Right cardiac atrium (tissue), 5 donors: ENCODE measurements at regions not wholly inside any gene's neighbourhood (a gene's known extent, or its start where the extent isn't known, plus 50 kb on each side); places are given as distances from the start of the nearest gene placed in this dataset.

Experiments used
- ATAC-seq, 2 donors: fragments of 200-7000 bp; cut with Tn5 transposase; one replicate each; pipeline versions ENCODE4 v1.8.0 to v1.9.1; 2020; ENCODE audit warnings: moderate library complexity in 2 of 2, mild to moderate bottlenecking in 1 of 2
- DNase-seq, 3 donors: peaks; one replicate each; pipeline ENCODE4 v3.0.0-alpha.2; 2020
- H3K27ac ChIP-seq: one replicate; pipeline ENCODE4 v1.5.1; 2013; ENCODE audit warnings: mild to moderate bottlenecking, low read length, control low read depth, moderate library complexity
- H3K27me3 ChIP-seq: one replicate; pipeline ENCODE4 v1.6.1; 2013; ENCODE audit not compliant: control insufficient read depth, insufficient read depth
- H3K4me1 ChIP-seq: one replicate; pipeline ENCODE4 v1.6.1; 2013; ENCODE audit warnings: low read length; ENCODE audit not compliant: control insufficient read depth, insufficient read depth
- H3K4me3 ChIP-seq: one replicate; pipeline ENCODE4 v1.5.1; 2013; ENCODE audit warnings: low read length, control low read depth
- H3K9me3 ChIP-seq: one replicate; pipeline ENCODE4 v1.6.1; 2013; ENCODE audit warnings: low read length; ENCODE audit not compliant: control insufficient read depth
- WGBS: extraction: QIAGEN DNeasy Blood & Tissue Kit; methylation state at CpG from one replicate; pipeline ENCODE4 v1.1.7; 2013; 5-methylcytosine and 5-hydroxymethylcytosine counted together
- intact Hi-C, 4 donors: fragments of 100-400 bp; cut with DNase I; formaldehyde crosslinking; loops; one replicate each; pipeline versions ENCODE4 v1.11.0 to v1.14.0; 2022 to 2023
- donor health status: healthy with polysubstance abuse.
- donor health status: DM: no; HTN: yes; CAD: no.
- donor health status: DM: no; HTN: no; CAD: no.
- donor health status: DM: no; HTN: yes; CAD: no; lungs with severe emphysema.
- donor health status: DM: yes; HTN: yes; CAD: no.

GRCh38 chr5:68467208-68467607, 251.7 kb downstream of the PIK3R1 start:
- no peaks in the 10 kb centered on the region for H3K4me1 ChIP-seq
- H3K27me3 ChIP-seq: no peaks in the 10 kb centered on the region
- intact Hi-C loops: loop anchor here in 1 of 4 donors (10.0 kb wide), 1 partner anchor 498 kb away; no protein-coding TSS in a partner anchor
- no peak overlapping the region for H3K4me3 ChIP-seq
- no peak overlapping the region for H3K27ac ChIP-seq
- WGBS: 96% methylated on average over 2 of the region's 2 CpGs
- DNase-seq (no peak), ATAC-seq (no peak)
- no peaks in the 10 kb centered on the region for H3K9me3 ChIP-seq

GRCh38 chr5:68467794-68468193, 252.2 kb downstream of the PIK3R1 start:
- ATAC-seq (no peak), DNase-seq (no peak)
- no peak overlapping the region for H3K27ac ChIP-seq
- no peak overlapping the region for H3K4me3 ChIP-seq
- 97% methylated on average over 2 of the region's 2 CpGs for WGBS
- H3K4me1 ChIP-seq: no peaks in the 10 kb centered on the region
- H3K9me3 ChIP-seq: no peaks in the 10 kb centered on the region
- intact Hi-C loops: loop anchor here in 1 of 4 donors (10.0 kb wide), 1 partner anchor 497 kb away; no protein-coding TSS in a partner anchor
- H3K27me3 ChIP-seq: no peaks in the 10 kb centered on the region

GRCh38 chr5:68468322-68468721, 252.8 kb downstream of the PIK3R1 start:
- no peaks in the 10 kb centered on the region for H3K9me3 ChIP-seq
- H3K4me1 ChIP-seq: no peaks in the 10 kb centered on the region
- no peaks in the 10 kb centered on the region for H3K27me3 ChIP-seq
- intact Hi-C loops: loop anchor here in 1 of 4 donors (10.0 kb wide), 1 partner anchor 496 kb away; no protein-coding TSS in a partner anchor
- ATAC-seq: no peak
- DNase-seq: no peak
- 98% methylated on average over 4 of the region's 4 CpGs for WGBS
- H3K27ac ChIP-seq: no peak overlapping the region
- no peak overlapping the region for H3K4me3 ChIP-seq

GRCh38 chr5:68475476-68475983, 260.0 kb downstream of the PIK3R1 start:
- no peak overlapping the region for H3K27ac ChIP-seq
- DNase-seq: no peak

GRCh38 chr5:68476854-68477253, 261.3 kb downstream of the PIK3R1 start:
- 75% methylated on average over 3 of the region's 3 CpGs for WGBS
- H3K9me3 ChIP-seq: no peaks in the 10 kb centered on the region
- H3K27me3 ChIP-seq: no peaks in the 10 kb centered on the region
- intact Hi-C loops: loop anchor here in 1 of 4 donors (10.0 kb wide), 1 partner anchor 58 kb away; no protein-coding TSS in a partner anchor
- H3K4me1 ChIP-seq: peaks cover 4% of the 10 kb centered on the region
- ATAC-seq (no peak), DNase-seq (peak in 1 of 3 donors; percentile 32)
- no peak overlapping the region for H3K27ac ChIP-seq
- H3K4me3 ChIP-seq: no peak overlapping the region

More at GRCh38 chr5:68475476-68475983, 260.0 kb downstream of the PIK3R1 start:
- Histone ChIP-seq H3K9me3 (no peaks in the 10 kb centered on the region), H3K4me3 (no peak overlapping the region), H3K27me3 (no peaks in the 10 kb centered on the region), H3K4me1 (peaks cover 4% of the 10 kb centered on the region)
- intact Hi-C loops: loop anchor here in 1 of 4 donors (10.0 kb wide), 1 partner anchor 59 kb away; no protein-coding TSS in a partner anchor
- WGBS: 92% methylated on average over 7 of the region's 7 CpGs
- ATAC-seq: no peak

GRCh38 chr5:68478301-68479095, 262.9 kb downstream of the PIK3R1 start:
- ATAC-seq (peak; percentile 31 to 62), DNase-seq (peak in 1 of 3 donors; percentile 48)
- peaks cover 4% of the 10 kb centered on the region for H3K4me1 ChIP-seq
- no peak overlapping the region for H3K4me3 ChIP-seq
- no peaks in the 10 kb centered on the region for H3K9me3 ChIP-seq
- 71% methylated on average over 2 of the region's 2 CpGs for WGBS
- H3K27me3 ChIP-seq: no peaks in the 10 kb centered on the region
- intact Hi-C loops: loop anchor here in 1 of 4 donors (10.0 kb wide), 1 partner anchor 56 kb away; no protein-coding TSS in a partner anchor
- peak overlapping the region; percentile 21 for H3K27ac ChIP-seq

GRCh38 chr5:68479524-68479923, 264.0 kb downstream of the PIK3R1 start:
- Histone ChIP-seq H3K27ac (no peak overlapping the region), H3K27me3 (no peaks in the 10 kb centered on the region), H3K4me3 (no peak overlapping the region), H3K4me1 (peaks cover 4% of the 10 kb centered on the region), H3K9me3 (no peaks in the 10 kb centered on the region)
- intact Hi-C loops: loop anchor here in 1 of 4 donors (10.0 kb wide), 1 partner anchor 55 kb away; no protein-coding TSS in a partner anchor
- DNase-seq (peak; percentile 26 to 66 (median 46)), ATAC-seq (peak; percentile 85 to 93)
- 39% methylated on average over 2 of the region's 2 CpGs for WGBS

GRCh38 chr5:68480335-68480940, 264.9 kb downstream of the PIK3R1 start:
- no peak overlapping the region for H3K27ac ChIP-seq
- H3K9me3 ChIP-seq: no peaks in the 10 kb centered on the region
- WGBS: 86% methylated on average over 4 of the region's 4 CpGs
- H3K4me1 ChIP-seq: peaks cover 4% of the 10 kb centered on the region
- intact Hi-C loops: no loop called here
- no peak overlapping the region for H3K4me3 ChIP-seq
- DNase-seq: no peak
- no peaks in the 10 kb centered on the region for H3K27me3 ChIP-seq
- ATAC-seq: no peak

GRCh38 chr5:68482199-68482598, 266.6 kb downstream of the PIK3R1 start:
- no peak for DNase-seq
- no peaks in the 10 kb centered on the region for H3K9me3 ChIP-seq
- WGBS: 79% methylated on average over 2 of the region's 2 CpGs
- peaks cover 4% of the 10 kb centered on the region for H3K4me1 ChIP-seq
- intact Hi-C loops: no loop called here
- ATAC-seq: no peak
- H3K27me3 ChIP-seq: no peaks in the 10 kb centered on the region
- no peak overlapping the region for H3K4me3 ChIP-seq
- no peak overlapping the region for H3K27ac ChIP-seq

- no peak for DNase-seq
- WGBS: 86% methylated on average over 4 of the region's 4 CpGs
- ATAC-seq: no peak
- no peaks in the 10 kb centered on the region for H3K9me3 ChIP-seq
- intact Hi-C loops: no loop called here
- H3K4me3 ChIP-seq: no peak overlapping the region
- no peak overlapping the region for H3K27ac ChIP-seq
- no peaks in the 10 kb centered on the region for H3K4me1 ChIP-seq
- H3K27me3 ChIP-seq: no peaks in the 10 kb centered on the region
Observed at GRCh38 chr5:68484307-68485068, 268.9 kb downstream of the PIK3R1 start.
